GM12872 (cell line): ENCODE measurements at regions not wholly inside any gene's neighbourhood (a gene's known extent, or its start where the extent isn't known, plus 50 kb on each side); places are given as distances from the start of the nearest gene placed in this dataset.

Source experiments
- TF ChIP-seq, protein P1 (sequence below): IDR thresholded peaks from 3 replicates; pipeline ENCODE4 v1.5.1; 2011; ENCODE audit warnings: low read depth, mild to moderate bottlenecking, low read length, moderate library complexity; ENCODE audit not compliant: insufficient read depth

DNA sequence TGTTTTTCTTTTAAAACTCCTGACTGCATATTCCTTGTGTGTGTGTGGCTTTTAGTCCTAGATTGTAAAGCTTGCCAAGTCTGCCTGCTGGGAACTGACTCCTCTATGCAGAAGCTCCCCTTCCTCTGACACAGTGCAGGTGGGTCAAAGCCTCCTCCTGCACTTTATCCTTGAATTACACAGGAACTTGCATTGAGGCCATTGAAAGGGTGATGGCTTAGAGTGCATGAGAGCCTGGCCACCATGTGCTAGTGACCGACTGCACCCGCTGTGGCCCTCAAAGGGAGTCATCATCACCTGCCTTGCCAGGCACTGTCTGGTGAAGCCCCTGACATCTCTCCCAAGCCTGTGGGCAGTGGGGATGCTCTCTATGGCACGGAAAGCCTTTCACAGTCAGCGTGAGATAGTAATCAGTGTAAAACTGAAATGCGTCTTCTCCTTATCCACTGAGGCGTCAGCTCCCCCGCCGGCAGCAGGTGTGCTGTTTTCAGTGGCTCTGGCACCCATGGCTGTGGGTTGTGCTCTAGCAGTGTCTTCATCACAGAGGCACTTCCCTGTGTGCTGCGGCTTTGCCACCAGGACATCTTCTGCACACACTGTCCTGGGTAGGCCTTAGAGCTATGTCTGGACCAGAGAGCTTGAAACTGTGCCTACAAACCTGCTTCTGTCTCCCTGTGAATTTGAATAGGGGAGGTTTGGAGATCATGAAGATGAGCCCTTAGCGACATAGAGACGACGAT lies 87.9 kb downstream of the THBS2 start:
- TF ChIP-seq, protein P1, sequence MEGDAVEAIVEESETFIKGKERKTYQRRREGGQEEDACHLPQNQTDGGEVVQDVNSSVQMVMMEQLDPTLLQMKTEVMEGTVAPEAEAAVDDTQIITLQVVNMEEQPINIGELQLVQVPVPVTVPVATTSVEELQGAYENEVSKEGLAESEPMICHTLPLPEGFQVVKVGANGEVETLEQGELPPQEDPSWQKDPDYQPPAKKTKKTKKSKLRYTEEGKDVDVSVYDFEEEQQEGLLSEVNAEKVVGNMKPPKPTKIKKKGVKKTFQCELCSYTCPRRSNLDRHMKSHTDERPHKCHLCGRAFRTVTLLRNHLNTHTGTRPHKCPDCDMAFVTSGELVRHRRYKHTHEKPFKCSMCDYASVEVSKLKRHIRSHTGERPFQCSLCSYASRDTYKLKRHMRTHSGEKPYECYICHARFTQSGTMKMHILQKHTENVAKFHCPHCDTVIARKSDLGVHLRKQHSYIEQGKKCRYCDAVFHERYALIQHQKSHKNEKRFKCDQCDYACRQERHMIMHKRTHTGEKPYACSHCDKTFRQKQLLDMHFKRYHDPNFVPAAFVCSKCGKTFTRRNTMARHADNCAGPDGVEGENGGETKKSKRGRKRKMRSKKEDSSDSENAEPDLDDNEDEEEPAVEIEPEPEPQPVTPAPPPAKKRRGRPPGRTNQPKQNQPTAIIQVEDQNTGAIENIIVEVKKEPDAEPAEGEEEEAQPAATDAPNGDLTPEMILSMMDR, result no peak

DNA sequence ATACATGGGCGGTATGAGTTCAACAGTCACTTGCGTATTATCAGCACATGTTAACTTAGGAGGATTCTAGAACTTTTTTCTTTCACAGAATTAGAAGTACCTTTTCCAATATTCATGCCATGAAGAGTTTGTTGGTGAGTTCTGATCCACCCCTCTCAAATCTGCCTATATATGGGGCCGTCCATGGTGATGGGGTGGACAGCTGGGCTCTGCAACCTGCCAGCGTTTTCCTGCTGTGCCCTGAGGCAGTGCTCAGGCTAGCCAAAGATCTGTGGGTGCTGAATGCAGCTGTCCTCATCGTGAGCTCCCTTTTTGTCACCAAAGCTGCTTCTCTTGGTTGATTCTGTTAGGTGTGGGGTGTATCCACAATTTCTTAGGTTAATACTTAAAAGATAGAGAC lies 88.7 kb downstream of the THBS2 start:
- TF ChIP-seq, protein P1, result no peak

DNA sequence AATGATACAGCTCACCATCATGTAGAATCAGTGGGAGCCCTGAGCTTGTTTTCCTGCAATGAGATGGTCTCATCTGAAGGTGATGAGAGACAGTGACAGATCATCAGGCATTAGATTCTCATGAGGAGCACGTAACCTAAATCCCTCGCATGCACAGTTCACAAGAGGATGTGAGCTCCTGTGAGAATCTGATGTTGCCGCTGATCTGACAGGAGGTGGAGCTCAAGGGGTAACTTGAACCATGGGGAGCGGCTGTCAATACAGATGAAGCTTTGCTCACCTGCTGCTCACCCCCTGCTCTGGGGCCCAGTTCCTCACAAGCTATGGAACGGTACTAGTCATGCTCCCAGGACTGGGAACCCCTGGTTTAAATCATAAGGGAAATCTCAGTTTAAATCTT lies 89.2 kb downstream of the THBS2 start:
- TF ChIP-seq, protein P1, result no peak

- TF ChIP-seq, protein P1, result no peak
Measured at GRCh38 chr6:169163411-169163901, 90.2 kb downstream of the THBS2 start.

GRCh38 chr6:169162752-169163407 lies 90.8 kb downstream of the THBS2 start:
- TF ChIP-seq, protein P1, result no peak

DNA sequence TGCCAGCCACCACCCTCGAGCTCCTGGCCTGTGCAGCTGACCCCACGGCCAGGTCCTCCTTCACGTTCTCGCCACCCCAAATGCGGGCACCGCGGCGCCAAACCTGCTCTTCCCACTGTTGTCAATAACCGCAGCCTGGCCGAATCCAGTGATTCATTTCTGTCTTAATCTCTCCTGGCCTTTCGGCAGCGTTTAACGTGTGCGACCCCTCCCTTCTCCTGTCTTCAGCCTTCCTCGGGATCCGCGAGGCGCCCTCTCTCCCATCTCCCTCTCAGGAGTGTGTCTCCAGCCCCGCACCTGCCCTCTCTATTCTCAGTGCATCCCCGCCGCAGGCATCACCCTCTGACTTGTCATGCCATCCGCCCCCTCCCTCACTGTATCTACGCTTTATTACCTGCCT lies 91.4 kb downstream of the THBS2 start:
- TF ChIP-seq, protein P1, result no peak

GRCh38 chr6:169161572-169162167 lies 92.0 kb downstream of the THBS2 start:
- TF ChIP-seq, protein P1, result no peak
